Neural cell (in vitro differentiated cells): ENCODE measurements at regions not wholly inside any gene's neighbourhood (a gene's known extent, or its start where the extent isn't known, plus 50 kb on each side); places are given as distances from the start of the nearest gene placed in this dataset.

ENCODE experiments used
- H2AFZ ChIP-seq: fragments of 200-600, 300-800 bp; sonication (generic), shearing (Covaris generic); 2 replicates; pipeline ENCODE4 v1.6.0; 2014; ENCODE audit warnings: low read depth, mild to moderate bottlenecking, antibody characterized with exemption, low read length, moderate library complexity
- H3F3A ChIP-seq: fragments of 200-600 bp; shearing (Covaris generic); 2 replicates; pipeline ENCODE4 v1.6.1; 2016; ENCODE audit warnings: mild to moderate bottlenecking, moderate library complexity, mixed read lengths, antibody characterized with exemption, low read length; ENCODE audit not compliant: insufficient read depth, poor library complexity, severe bottlenecking
- H3K27ac ChIP-seq: fragments of 200-600, 300-800 bp; sonication (generic), shearing (Covaris generic); 2 replicates; pipeline ENCODE4 v1.5.1; 2014; ENCODE audit warnings: mild to moderate bottlenecking, low read length, moderate library complexity
- H3K27me3 ChIP-seq: fragments of 300-800, 200-600 bp; sonication (generic), shearing (Covaris generic); 2 replicates; pipeline ENCODE4 v1.6.0; 2014; ENCODE audit warnings: mild to moderate bottlenecking, low read depth, low read length, moderate library complexity; ENCODE audit not compliant: insufficient read depth
- H3K36me3 ChIP-seq: fragments of 300-800, 200-600 bp; sonication (generic), shearing (Covaris generic); 2 replicates; pipeline ENCODE4 v1.5.1; 2014; ENCODE audit warnings: mild to moderate bottlenecking, antibody characterized with exemption, low read length, moderate library complexity; ENCODE audit not compliant: insufficient read depth
- H3K4me2 ChIP-seq: fragments of 300-800, 200-600 bp; sonication (generic), shearing (Covaris generic); 2 replicates; pipeline ENCODE4 v1.6.0; 2014; ENCODE audit warnings: mild to moderate bottlenecking, low read length
- H3K4me3 ChIP-seq: fragments of 300-800, 200-600 bp; sonication (generic), shearing (Covaris generic); 2 replicates; pipeline ENCODE4 v1.5.1; 2014; ENCODE audit warnings: mild to moderate bottlenecking, low read length, moderate library complexity
- H3K79me2 ChIP-seq: fragments of 200-600 bp; shearing (Covaris generic); replicated peaks from 2 replicates; pipeline ENCODE4 v1.6.0; 2014; ENCODE audit warnings: mild to moderate bottlenecking, low read length, moderate library complexity; ENCODE audit not compliant: insufficient read depth
- H3K9ac ChIP-seq: fragments of 300-800, 200-600 bp; sonication (generic), shearing (Covaris generic); 2 replicates; pipeline ENCODE4 v1.6.1; 2016; ENCODE audit warnings: mild to moderate bottlenecking, low read length, mixed read lengths
- H3K9me2 ChIP-seq: fragments of 200-600 bp; shearing (Covaris generic); 2 replicates; pipeline ENCODE4 v1.6.1; 2016; ENCODE audit warnings: mild to moderate bottlenecking, low read length, mixed read lengths; ENCODE audit not compliant: insufficient read depth
- H3K9me3 ChIP-seq: fragments of 200-600, 300-800 bp; sonication (generic), shearing (Covaris generic); 2 replicates; pipeline ENCODE4 v1.6.1; 2016; ENCODE audit warnings: mild to moderate bottlenecking, mixed run types, low read length, moderate library complexity, mixed read lengths
- H4K20me1 ChIP-seq: fragments of 200-600 bp; shearing (Covaris generic); 2 replicates; pipeline ENCODE4 v1.6.1; 2016; ENCODE audit warnings: mild to moderate bottlenecking, mixed run types; ENCODE audit not compliant: insufficient read depth
- EP300 ChIP-seq: fragments of 450-650 bp; conservative IDR thresholded peaks from 2 replicates; pipeline ENCODE4 v1.6.1; 2014; ENCODE audit warnings: antibody characterized with exemption, mild to moderate bottlenecking, moderate library complexity; ENCODE audit not compliant: poor library complexity, severe bottlenecking
- EZH2 ChIP-seq: fragments of 200-600, 300-800 bp; shearing (Covaris generic), sonication (generic); IDR thresholded peaks from 2 replicates; pipeline ENCODE4 v1.6.1; 2014; ENCODE audit warnings: antibody characterized with exemption, low read length, borderline replicate concordance, mild to moderate bottlenecking; ENCODE audit not compliant: insufficient read depth, poor library complexity, severe bottlenecking
- MXI1 ChIP-seq: fragments of 450-650 bp; conservative IDR thresholded peaks from 2 replicates; pipeline ENCODE4 v1.6.1; 2014; ENCODE audit warnings: antibody characterized with exemption, mild to moderate bottlenecking; ENCODE audit not compliant: poor library complexity, severe bottlenecking
- POLR2AphosphoS5 ChIP-seq: IDR thresholded peaks from 2 replicates; pipeline ENCODE4 v1.6.1; 2012
- RAD21 ChIP-seq: fragments of 450-650 bp; conservative IDR thresholded peaks from 2 replicates; pipeline ENCODE4 v1.6.1; 2014; ENCODE audit warnings: antibody characterized with exemption, mild to moderate bottlenecking, moderate library complexity
- SMC3 ChIP-seq: fragments of 450-650 bp; conservative IDR thresholded peaks from 2 replicates; pipeline ENCODE4 v1.6.1; 2014; ENCODE audit warnings: antibody characterized with exemption, mild to moderate bottlenecking, moderate library complexity; ENCODE audit not compliant: poor library complexity
- TAF1 ChIP-seq: IDR thresholded peaks from 2 replicates; pipeline ENCODE4 v1.6.1; 2012; ENCODE audit warnings: low read depth
- TF ChIP-seq, protein P1 (sequence below): fragments of 450-650 bp; IDR thresholded peaks from 2 replicates; pipeline ENCODE4 v1.5.1; 2014; ENCODE audit warnings: antibody characterized with exemption, mild to moderate bottlenecking, moderate library complexity; ENCODE audit not compliant: poor library complexity, severe bottlenecking
- TF ChIP-seq, protein P2 (sequence below): IDR thresholded peaks from 2 replicates; pipeline ENCODE4 v1.6.1; 2012; ENCODE audit warnings: borderline replicate concordance

GRCh38 chr17:77566566-77567138 is 391.9 kb upstream of the TNRC6C start:
- Histone ChIP-seq H3K9me2 (no peaks in the 10 kb centered on the region), H3K4me3 (no peak overlapping the region), H4K20me1 (no peaks in the 10 kb centered on the region), H3K36me3 (no peaks in the 10 kb centered on the region), H3K79me2 (no peaks in the 10 kb centered on the region), H2AFZ (no peak overlapping the region), H3K9me3 (no peaks in the 10 kb centered on the region), H3K27ac (no peak overlapping the region), H3K27me3 (no peaks in the 10 kb centered on the region), H3K9ac (no peak overlapping the region), H3F3A (peaks cover 9% of the 10 kb centered on the region), H3K4me2 (no peak overlapping the region)
- TF ChIP-seq POLR2AphosphoS5, result no peak
- TF ChIP-seq SMC3, result no peak
- TF ChIP-seq TAF1, result no peak
- TF ChIP-seq, protein P1, sequence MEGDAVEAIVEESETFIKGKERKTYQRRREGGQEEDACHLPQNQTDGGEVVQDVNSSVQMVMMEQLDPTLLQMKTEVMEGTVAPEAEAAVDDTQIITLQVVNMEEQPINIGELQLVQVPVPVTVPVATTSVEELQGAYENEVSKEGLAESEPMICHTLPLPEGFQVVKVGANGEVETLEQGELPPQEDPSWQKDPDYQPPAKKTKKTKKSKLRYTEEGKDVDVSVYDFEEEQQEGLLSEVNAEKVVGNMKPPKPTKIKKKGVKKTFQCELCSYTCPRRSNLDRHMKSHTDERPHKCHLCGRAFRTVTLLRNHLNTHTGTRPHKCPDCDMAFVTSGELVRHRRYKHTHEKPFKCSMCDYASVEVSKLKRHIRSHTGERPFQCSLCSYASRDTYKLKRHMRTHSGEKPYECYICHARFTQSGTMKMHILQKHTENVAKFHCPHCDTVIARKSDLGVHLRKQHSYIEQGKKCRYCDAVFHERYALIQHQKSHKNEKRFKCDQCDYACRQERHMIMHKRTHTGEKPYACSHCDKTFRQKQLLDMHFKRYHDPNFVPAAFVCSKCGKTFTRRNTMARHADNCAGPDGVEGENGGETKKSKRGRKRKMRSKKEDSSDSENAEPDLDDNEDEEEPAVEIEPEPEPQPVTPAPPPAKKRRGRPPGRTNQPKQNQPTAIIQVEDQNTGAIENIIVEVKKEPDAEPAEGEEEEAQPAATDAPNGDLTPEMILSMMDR, result no peak
- no peak for TF ChIP-seq EZH2

DNA sequence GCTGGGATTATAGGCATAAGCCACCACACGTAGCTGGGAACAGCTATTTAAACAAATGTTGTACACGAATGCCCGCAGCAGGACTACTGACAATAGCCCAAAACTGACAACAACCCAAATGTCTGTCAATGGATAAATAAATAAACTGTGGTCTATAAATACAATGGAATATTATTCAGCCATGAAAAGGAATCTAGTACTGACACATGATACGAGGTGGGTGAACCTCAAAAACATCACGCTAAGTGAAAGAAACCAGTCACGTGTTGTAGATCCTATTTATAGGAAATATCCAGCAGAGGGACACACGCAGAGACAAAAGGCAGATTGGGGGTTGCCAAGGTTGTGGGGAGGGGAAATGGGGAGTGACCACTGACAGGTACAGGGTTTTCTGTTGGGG is 390.0 kb upstream of the TNRC6C start:
- no peak overlapping the region for H3K9ac ChIP-seq
- no peaks in the 10 kb centered on the region for H3K36me3 ChIP-seq
- no peak overlapping the region for H2AFZ ChIP-seq
- TF ChIP-seq MXI1 (no peak), SMC3 (no peak), RAD21 (no peak), POLR2AphosphoS5 (no peak), TAF1 (no peak), EP300 (no peak), EZH2 (no peak)
- TF ChIP-seq, protein P1, result no peak
- TF ChIP-seq, protein P2, sequence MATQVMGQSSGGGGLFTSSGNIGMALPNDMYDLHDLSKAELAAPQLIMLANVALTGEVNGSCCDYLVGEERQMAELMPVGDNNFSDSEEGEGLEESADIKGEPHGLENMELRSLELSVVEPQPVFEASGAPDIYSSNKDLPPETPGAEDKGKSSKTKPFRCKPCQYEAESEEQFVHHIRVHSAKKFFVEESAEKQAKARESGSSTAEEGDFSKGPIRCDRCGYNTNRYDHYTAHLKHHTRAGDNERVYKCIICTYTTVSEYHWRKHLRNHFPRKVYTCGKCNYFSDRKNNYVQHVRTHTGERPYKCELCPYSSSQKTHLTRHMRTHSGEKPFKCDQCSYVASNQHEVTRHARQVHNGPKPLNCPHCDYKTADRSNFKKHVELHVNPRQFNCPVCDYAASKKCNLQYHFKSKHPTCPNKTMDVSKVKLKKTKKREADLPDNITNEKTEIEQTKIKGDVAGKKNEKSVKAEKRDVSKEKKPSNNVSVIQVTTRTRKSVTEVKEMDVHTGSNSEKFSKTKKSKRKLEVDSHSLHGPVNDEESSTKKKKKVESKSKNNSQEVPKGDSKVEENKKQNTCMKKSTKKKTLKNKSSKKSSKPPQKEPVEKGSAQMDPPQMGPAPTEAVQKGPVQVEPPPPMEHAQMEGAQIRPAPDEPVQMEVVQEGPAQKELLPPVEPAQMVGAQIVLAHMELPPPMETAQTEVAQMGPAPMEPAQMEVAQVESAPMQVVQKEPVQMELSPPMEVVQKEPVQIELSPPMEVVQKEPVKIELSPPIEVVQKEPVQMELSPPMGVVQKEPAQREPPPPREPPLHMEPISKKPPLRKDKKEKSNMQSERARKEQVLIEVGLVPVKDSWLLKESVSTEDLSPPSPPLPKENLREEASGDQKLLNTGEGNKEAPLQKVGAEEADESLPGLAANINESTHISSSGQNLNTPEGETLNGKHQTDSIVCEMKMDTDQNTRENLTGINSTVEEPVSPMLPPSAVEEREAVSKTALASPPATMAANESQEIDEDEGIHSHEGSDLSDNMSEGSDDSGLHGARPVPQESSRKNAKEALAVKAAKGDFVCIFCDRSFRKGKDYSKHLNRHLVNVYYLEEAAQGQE, result no peak
- no peak overlapping the region for H3K4me2 ChIP-seq
- H3K4me3 ChIP-seq, result no peak overlapping the region
- H3K27me3 ChIP-seq, result no peaks in the 10 kb centered on the region
- no peaks in the 10 kb centered on the region for H4K20me1 ChIP-seq
- H3K79me2 ChIP-seq, result no peaks in the 10 kb centered on the region
- H3F3A ChIP-seq, result peaks cover 9% of the 10 kb centered on the region
- H3K9me2 ChIP-seq, result no peaks in the 10 kb centered on the region
- no peak overlapping the region for H3K27ac ChIP-seq
- no peaks in the 10 kb centered on the region for H3K9me3 ChIP-seq
